ENCODE measurements at regions not wholly inside any gene's neighbourhood (a gene's known extent, or its start where the extent isn't known, plus 50 kb on each side); places are given as distances from the start of the nearest gene placed in this dataset.
A peak's percentile ranks its signal among the peaks of the same experiment; 100 is the strongest.
"Not testable (repeated sequence)": the region's sequence is repeated elsewhere in the genome, so short reads cannot be mapped to it uniquely, and the experiment has no call there.

- H3K4me1 ChIP-seq (ENCODE audit: control insufficient read depth, insufficient read depth, low read length), result no peaks in the 10 kb centered on the region
- no peak overlapping the region for H3K4me3 ChIP-seq (ENCODE audit: low read depth, low read length)
- no peaks in the 10 kb centered on the region for H3K27me3 ChIP-seq (ENCODE audit: control insufficient read depth, insufficient read depth, low read length)
Observed at GRCh38 chr3:81195478-81195877, 566.0 kb downstream of the GBE1 start.

GRCh38 chr3:81186412-81186811 lies 575.0 kb downstream of the GBE1 start:
- Histone ChIP-seq H3K27ac (ENCODE audit: low read depth, low read length) (no peak overlapping the region), H3K36me3 (ENCODE audit: control insufficient read depth, insufficient read depth, low read length) (no peaks in the 10 kb centered on the region), H3K9ac (ENCODE audit: low read depth, low read length) (no peak overlapping the region), H3K4me1 (ENCODE audit: control insufficient read depth, insufficient read depth, low read length) (peaks cover 8% of the 10 kb centered on the region; the same call in 1 of the 2 replicates), H3K4me3 (ENCODE audit: low read depth, low read length) (no peak overlapping the region), H3K27me3 (ENCODE audit: control insufficient read depth, insufficient read depth, low read length) (no peaks in the 10 kb centered on the region), H3K9me3 (ENCODE audit: control insufficient read depth, insufficient read depth, low read length) (peaks cover 3% of the 10 kb centered on the region)

More at GRCh38 chr3:81195478-81195877, 566.0 kb downstream of the GBE1 start:
- H3K36me3 ChIP-seq (ENCODE audit: control insufficient read depth, insufficient read depth, low read length), result no peaks in the 10 kb centered on the region
- no peak overlapping the region for H3K9ac ChIP-seq (ENCODE audit: low read depth, low read length)
- no peaks in the 10 kb centered on the region for H3K9me3 ChIP-seq (ENCODE audit: control insufficient read depth, insufficient read depth, low read length)
- no peak overlapping the region for H3K27ac ChIP-seq (ENCODE audit: low read depth, low read length)

GRCh38 chr3:81182086-81182875 lies 579.2 kb downstream of the GBE1 start:
- not testable (repeated sequence) for H3K4me1 ChIP-seq (ENCODE audit: control insufficient read depth, insufficient read depth, low read length); H3K9ac ChIP-seq (ENCODE audit: low read depth, low read length); H3K36me3 ChIP-seq (ENCODE audit: control insufficient read depth, insufficient read depth, low read length); H3K9me3 ChIP-seq (ENCODE audit: control insufficient read depth, insufficient read depth, low read length); H3K27me3 ChIP-seq (ENCODE audit: control insufficient read depth, insufficient read depth, low read length); H3K27ac ChIP-seq (ENCODE audit: low read depth, low read length); H3K4me3 ChIP-seq (ENCODE audit: low read depth, low read length)

- Histone ChIP-seq H3K27me3 (ENCODE audit: control insufficient read depth, insufficient read depth, low read length) (no peaks in the 10 kb centered on the region), H3K9ac (ENCODE audit: low read depth, low read length) (no peak overlapping the region), H3K4me3 (ENCODE audit: low read depth, low read length) (no peak overlapping the region), H3K9me3 (ENCODE audit: control insufficient read depth, insufficient read depth, low read length) (no peaks in the 10 kb centered on the region), H3K4me1 (ENCODE audit: control insufficient read depth, insufficient read depth, low read length) (peaks cover 15% of the 10 kb centered on the region; the same call in 1 of the 2 replicates), H3K27ac (ENCODE audit: low read depth, low read length) (no peak overlapping the region), H3K36me3 (ENCODE audit: control insufficient read depth, insufficient read depth, low read length) (no peaks in the 10 kb centered on the region)
Observed at GRCh38 chr3:81173514-81173913, 587.9 kb downstream of the GBE1 start.

GRCh38 chr3:81170298-81170697 lies 591.1 kb downstream of the GBE1 start:
- H3K9ac ChIP-seq (ENCODE audit: low read depth, low read length), result no peak overlapping the region
- no peak overlapping the region for H3K4me3 ChIP-seq (ENCODE audit: low read depth, low read length)
- H3K27ac ChIP-seq (ENCODE audit: low read depth, low read length), result peak overlapping the region; percentile 62
- H3K27me3 ChIP-seq (ENCODE audit: control insufficient read depth, insufficient read depth, low read length), result no peaks in the 10 kb centered on the region
- no peaks in the 10 kb centered on the region for H3K9me3 ChIP-seq (ENCODE audit: control insufficient read depth, insufficient read depth, low read length)
- no peaks in the 10 kb centered on the region for H3K36me3 ChIP-seq (ENCODE audit: control insufficient read depth, insufficient read depth, low read length)
- peaks cover 18% of the 10 kb centered on the region; the same call in 1 of the 2 replicates for H3K4me1 ChIP-seq (ENCODE audit: control insufficient read depth, insufficient read depth, low read length)

GRCh38 chr3:81164806-81165205 lies 596.6 kb downstream of the GBE1 start:
- no peaks in the 10 kb centered on the region for H3K9me3 ChIP-seq (ENCODE audit: control insufficient read depth, insufficient read depth, low read length)

GRCh38 chr3:81161851-81162250 lies 599.6 kb downstream of the GBE1 start:
- no peak overlapping the region for H3K9ac ChIP-seq (ENCODE audit: low read depth, low read length)
- H3K36me3 ChIP-seq (ENCODE audit: control insufficient read depth, insufficient read depth, low read length), result no peaks in the 10 kb centered on the region
- no peaks in the 10 kb centered on the region for H3K27me3 ChIP-seq (ENCODE audit: control insufficient read depth, insufficient read depth, low read length)
- H3K4me1 ChIP-seq (ENCODE audit: control insufficient read depth, insufficient read depth, low read length), result no peaks in the 10 kb centered on the region
- H3K27ac ChIP-seq (ENCODE audit: low read depth, low read length), result no peak overlapping the region
- H3K9me3 ChIP-seq (ENCODE audit: control insufficient read depth, insufficient read depth, low read length), result no peaks in the 10 kb centered on the region
- no peak overlapping the region for H3K4me3 ChIP-seq (ENCODE audit: low read depth, low read length)

More at GRCh38 chr3:81164806-81165205, 596.6 kb downstream of the GBE1 start:
- Histone ChIP-seq H3K4me1 (ENCODE audit: control insufficient read depth, insufficient read depth, low read length) (peaks cover 8% of the 10 kb centered on the region; the same call in 1 of the 2 replicates), H3K27me3 (ENCODE audit: control insufficient read depth, insufficient read depth, low read length) (no peaks in the 10 kb centered on the region), H3K27ac (ENCODE audit: low read depth, low read length) (no peak overlapping the region), H3K9ac (ENCODE audit: low read depth, low read length) (no peak overlapping the region), H3K36me3 (ENCODE audit: control insufficient read depth, insufficient read depth, low read length) (no peaks in the 10 kb centered on the region), H3K4me3 (ENCODE audit: low read depth, low read length) (no peak overlapping the region)

DNA sequence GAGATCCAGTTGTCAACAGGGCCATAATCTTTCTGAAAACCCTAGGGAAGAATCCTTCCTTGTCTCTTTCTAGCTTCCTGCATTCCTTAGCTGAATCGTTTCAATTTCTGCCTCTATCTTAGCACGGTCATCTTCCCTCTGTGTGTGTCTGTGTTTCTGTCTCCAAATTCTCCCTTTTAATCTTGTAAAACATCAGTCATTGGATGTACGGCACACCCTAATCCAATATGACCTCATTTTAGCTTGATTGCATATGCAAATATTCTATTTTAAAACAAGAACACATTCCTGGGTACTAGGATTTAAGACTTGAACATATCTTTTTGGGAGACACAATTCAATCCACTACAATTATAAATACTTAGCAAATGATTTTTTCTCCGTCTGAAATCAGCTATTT lies 600.3 kb downstream of the GBE1 start:
- H3K4me3 ChIP-seq (ENCODE audit: low read depth, low read length), result no peak overlapping the region
- no peaks in the 10 kb centered on the region for H3K4me1 ChIP-seq (ENCODE audit: control insufficient read depth, insufficient read depth, low read length)
- no peaks in the 10 kb centered on the region for H3K36me3 ChIP-seq (ENCODE audit: control insufficient read depth, insufficient read depth, low read length)
- H3K27ac ChIP-seq (ENCODE audit: low read depth, low read length), result no peak overlapping the region
- H3K27me3 ChIP-seq (ENCODE audit: control insufficient read depth, insufficient read depth, low read length), result no peaks in the 10 kb centered on the region
- no peaks in the 10 kb centered on the region for H3K9me3 ChIP-seq (ENCODE audit: control insufficient read depth, insufficient read depth, low read length)
- no peak overlapping the region for H3K9ac ChIP-seq (ENCODE audit: low read depth, low read length)

- H3K27ac ChIP-seq (ENCODE audit: low read depth, low read length), result no peak overlapping the region
- H3K4me1 ChIP-seq (ENCODE audit: control insufficient read depth, insufficient read depth, low read length), result peaks cover 12% of the 10 kb centered on the region
- H3K4me3 ChIP-seq (ENCODE audit: low read depth, low read length), result no peak overlapping the region
- H3K9me3 ChIP-seq (ENCODE audit: control insufficient read depth, insufficient read depth, low read length), result no peaks in the 10 kb centered on the region
- no peak overlapping the region for H3K9ac ChIP-seq (ENCODE audit: low read depth, low read length)
- H3K27me3 ChIP-seq (ENCODE audit: control insufficient read depth, insufficient read depth, low read length), result no peaks in the 10 kb centered on the region
- no peaks in the 10 kb centered on the region for H3K36me3 ChIP-seq (ENCODE audit: control insufficient read depth, insufficient read depth, low read length)
Observed at GRCh38 chr3:81154611-81155143, 606.8 kb downstream of the GBE1 start.

GRCh38 chr3:81152156-81152555 lies 609.3 kb downstream of the GBE1 start:
- Histone ChIP-seq H3K9me3 (ENCODE audit: control insufficient read depth, insufficient read depth, low read length) (no peaks in the 10 kb centered on the region), H3K9ac (ENCODE audit: low read depth, low read length) (no peak overlapping the region), H3K4me1 (ENCODE audit: control insufficient read depth, insufficient read depth, low read length) (peaks cover 12% of the 10 kb centered on the region), H3K27ac (ENCODE audit: low read depth, low read length) (no peak overlapping the region), H3K4me3 (ENCODE audit: low read depth, low read length) (no peak overlapping the region), H3K36me3 (ENCODE audit: control insufficient read depth, insufficient read depth, low read length) (no peaks in the 10 kb centered on the region), H3K27me3 (ENCODE audit: control insufficient read depth, insufficient read depth, low read length) (no peaks in the 10 kb centered on the region)

DNA sequence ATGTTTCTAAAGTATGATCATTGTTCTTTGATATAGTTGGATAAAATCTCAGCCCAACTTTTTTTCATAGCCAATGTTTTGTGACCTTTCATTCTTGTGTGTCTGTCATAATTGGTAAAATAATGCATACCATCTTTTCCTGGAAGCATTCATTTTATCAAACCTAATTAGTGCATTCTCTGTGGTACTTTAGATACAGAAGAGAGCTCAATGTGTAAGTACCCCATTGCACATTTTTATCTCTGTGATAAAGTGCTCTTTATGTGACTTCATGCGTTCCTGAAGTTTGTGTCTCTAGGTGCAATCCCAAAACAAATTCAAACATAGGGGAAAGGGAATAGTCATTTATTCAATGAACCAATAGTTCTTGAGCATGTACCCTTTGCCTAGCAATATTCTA lies 628.5 kb downstream of the GBE1 start:
- Histone ChIP-seq H3K27me3 (ENCODE audit: control insufficient read depth, insufficient read depth, low read length) (no peaks in the 10 kb centered on the region), H3K9me3 (ENCODE audit: control insufficient read depth, insufficient read depth, low read length) (no peaks in the 10 kb centered on the region), H3K4me3 (ENCODE audit: low read depth, low read length) (no peak overlapping the region), H3K27ac (ENCODE audit: low read depth, low read length) (no peak overlapping the region), H3K9ac (ENCODE audit: low read depth, low read length) (no peak overlapping the region), H3K4me1 (ENCODE audit: control insufficient read depth, insufficient read depth, low read length) (peaks cover 4% of the 10 kb centered on the region; the same call in 1 of the 2 replicates), H3K36me3 (ENCODE audit: control insufficient read depth, insufficient read depth, low read length) (no peaks in the 10 kb centered on the region)
